IPS-NIHi7 (cell line): ENCODE measurements at regions not wholly inside any gene's neighbourhood (a gene's known extent, or its start where the extent isn't known, plus 50 kb on each side); places are given as distances from the start of the nearest gene placed in this dataset.

Experiments used
- DNase-seq: peaks from one replicate; pipeline ENCODE4 v3.0.0; 2012; ENCODE audit warnings: mixed read lengths; ENCODE audit errors: extremely low spot score

DNA sequence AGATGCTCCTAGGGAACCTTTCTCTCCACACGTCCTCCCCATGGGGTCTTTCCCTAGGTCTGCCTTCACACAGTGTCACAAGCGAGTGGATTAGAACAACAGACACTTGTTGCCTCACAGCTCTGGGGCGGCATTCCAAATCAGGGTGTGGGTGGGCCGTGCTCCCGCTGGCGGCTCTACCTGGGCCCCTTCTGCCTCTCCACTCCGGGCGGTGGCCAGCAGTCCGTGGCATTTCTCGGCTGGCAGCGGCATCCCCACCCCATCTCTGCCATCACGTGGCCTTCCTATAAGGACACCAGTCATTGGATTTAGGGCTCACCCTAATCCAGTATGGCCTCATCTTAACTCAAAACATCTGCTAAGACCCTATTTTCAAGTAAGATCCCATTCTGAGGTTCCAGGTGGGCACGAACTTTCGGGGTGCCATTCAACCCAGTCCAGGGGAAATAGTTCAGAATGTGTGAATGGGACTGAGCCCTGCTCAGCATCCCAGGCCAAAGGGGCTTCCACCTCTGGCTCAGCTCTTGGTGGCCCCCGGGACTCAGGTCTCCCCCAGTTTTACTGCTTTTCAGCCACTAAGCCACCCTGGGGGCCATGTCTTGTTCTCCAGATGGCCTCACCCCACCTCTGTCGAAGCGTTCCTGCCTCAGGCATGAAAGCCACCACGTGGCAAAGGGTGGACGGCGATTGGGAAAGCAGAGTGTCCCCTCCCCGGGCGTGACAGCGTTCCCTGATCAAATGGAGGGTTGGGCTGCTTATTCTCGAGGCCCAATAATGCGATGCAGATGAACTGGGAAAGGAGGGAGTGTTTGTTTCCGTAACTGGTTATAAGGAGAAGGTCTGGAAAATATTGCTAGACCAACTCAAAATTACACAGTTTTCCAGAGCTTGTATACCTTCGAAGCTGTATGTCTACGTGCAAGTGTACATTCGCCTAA lies 350.0 kb downstream of the GLRX3 start:
- no peak for DNase-seq

DNA sequence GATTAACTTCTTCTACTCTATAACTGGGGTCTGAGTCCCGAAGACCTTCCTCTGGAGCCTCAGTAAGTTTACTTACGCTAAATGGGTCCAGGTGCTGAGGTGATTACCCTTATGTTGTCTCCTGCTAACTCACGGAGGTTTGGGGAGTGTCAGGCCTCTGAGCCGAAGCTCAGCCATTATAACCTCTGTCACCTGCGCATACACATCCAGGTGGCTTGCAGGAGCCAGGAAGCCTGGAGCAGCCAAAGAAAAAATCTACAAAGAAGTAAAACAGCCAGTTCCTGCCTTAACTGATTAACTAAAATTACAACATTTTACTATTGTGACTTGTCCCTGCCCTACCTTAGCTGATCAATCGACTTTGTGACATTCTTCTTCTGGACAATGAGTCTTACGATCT lies 350.7 kb downstream of the GLRX3 start:
- DNase-seq: no peak

DNA sequence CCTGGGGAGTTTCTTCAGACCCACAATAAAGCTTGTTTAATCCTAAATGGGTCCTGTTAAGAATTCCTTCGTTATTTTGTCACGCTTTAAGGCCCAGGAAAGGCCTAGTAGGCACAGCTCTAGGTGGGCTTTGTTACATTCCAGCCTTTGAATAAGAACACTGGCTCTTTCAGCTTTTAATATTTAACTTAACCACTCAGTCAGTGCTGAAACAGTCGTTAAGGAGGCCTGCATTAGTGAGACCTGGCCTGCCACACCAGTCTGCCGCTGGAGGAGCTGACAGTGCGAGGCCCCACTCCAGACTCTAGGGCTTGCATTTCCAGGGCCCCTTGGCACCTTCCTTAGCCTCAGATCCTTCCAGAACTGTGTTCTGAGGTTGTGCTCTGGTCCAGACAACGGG lies 351.4 kb downstream of the GLRX3 start:
- no peak for DNase-seq

DNA sequence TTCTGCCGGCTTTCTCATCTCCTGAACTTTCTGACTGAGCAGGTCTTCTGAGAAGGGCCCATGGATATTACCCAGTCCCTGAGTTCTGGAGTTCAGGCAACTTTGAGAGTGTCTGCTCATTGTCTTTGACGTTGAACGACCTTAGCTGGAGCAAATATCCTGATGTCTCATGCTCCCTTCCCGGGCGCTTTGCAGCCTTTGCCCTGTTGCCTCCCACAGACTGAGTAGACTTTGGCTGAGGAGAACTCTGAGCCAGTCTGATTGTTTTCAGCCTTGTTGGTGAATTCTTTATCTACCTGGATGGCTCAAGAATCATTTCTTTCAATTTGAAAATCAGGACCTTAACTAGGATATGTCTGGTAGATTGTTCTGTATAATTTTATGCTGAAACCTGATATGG lies 353.7 kb downstream of the GLRX3 start:
- no peak for DNase-seq

DNA sequence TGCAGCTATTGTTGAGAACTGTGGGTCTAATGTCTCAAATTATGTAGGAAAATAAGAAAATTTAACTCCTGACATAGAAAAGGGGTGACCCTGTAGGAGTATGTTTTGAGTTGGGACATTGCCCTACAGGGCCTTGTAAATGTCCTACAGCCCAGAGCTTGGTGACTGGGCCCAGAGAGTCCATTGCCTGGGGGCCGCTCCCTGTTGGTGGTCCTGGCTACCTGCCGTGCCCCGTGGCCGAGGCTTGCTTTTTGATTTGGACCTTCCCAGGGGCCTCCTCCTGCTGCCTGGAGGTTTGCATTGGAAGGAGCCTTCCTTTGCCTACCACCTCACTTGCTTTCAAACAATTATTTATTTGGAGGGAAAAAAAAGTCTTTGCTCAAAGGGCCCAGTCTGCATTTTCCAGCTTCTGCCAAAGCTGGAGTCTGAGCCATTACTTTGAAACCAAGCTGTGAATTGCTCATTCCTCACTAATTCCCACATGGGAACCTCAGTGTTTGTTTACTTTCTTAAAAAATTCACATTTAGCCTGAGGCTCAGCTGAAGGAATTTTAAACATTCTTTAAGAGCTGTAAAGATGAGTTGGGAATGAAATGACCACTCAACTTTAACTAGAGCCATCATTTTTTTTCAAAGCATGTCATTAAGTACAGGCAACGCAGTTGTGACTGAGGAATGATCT lies 355.0 kb downstream of the GLRX3 start:
- no peak for DNase-seq

DNA sequence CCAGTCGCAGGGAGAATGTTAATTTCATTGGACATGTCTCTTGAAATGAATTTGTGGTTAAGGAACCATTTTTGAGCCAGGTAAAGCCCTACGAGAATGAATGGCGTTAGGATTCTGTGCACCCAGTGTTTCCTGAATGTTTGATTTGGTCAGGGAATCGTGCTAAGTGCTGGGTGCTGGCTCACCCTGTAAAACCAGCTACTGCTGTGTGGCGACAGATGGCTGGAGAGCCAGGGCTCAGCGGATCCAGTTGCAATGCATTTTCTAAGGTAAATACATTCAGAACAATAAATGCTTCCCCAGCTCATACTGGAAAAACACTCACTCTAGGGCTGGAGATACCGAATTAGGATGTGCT lies 355.5 kb downstream of the GLRX3 start:
- no peak for DNase-seq

DNA sequence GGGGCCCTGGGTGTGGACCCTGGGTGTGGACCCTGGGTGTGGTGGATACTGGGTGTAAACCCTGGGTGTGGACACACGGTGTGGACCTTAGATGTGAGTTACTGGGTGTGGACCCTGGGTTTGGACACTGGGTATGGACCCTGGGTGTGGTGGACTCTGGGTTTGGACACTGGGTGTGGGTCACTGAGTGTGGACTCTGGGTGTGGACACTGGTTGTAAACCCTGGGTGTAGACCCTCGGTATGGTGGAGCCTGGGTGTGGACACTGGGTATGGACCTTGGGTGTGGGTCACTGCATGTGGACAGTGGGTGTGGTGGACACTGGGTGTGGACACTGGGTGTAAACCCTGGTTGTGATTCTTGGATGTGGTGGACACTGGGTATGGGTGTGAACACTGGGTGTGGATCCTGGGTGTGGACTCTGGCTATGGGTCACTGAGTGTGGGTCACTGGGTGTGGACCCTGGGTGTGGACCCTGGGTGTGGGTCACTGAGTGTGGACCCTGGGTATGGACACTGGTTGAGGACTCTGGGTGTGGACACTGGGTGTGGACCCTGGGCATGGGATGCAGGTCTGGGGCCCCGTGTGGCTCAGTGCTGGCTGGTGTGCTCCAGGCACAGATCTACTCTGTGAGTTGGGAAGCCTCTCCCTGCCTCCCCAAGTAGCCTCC lies 356.2 kb downstream of the GLRX3 start:
- no peak for DNase-seq

DNA sequence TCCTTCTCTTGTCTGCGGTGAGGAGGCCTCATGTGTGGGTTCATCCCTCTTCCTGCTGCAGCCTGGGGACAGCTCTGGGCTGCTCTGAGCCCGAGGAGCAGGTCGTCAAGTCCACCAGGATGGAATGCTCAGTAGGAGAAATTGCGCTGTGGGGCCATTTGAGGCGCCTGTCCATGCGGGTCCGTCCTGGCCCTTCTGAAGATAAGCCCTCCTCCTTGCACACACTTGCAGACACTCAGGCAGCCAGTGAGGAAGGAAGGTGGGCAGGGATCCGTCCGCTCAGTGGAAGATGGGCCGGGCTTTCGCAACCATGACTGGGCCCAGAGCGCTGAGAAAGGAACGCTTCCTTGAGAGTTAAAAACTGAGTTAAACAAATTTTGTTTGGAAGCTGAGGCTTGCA lies 356.8 kb downstream of the GLRX3 start:
- DNase-seq: no peak

DNA sequence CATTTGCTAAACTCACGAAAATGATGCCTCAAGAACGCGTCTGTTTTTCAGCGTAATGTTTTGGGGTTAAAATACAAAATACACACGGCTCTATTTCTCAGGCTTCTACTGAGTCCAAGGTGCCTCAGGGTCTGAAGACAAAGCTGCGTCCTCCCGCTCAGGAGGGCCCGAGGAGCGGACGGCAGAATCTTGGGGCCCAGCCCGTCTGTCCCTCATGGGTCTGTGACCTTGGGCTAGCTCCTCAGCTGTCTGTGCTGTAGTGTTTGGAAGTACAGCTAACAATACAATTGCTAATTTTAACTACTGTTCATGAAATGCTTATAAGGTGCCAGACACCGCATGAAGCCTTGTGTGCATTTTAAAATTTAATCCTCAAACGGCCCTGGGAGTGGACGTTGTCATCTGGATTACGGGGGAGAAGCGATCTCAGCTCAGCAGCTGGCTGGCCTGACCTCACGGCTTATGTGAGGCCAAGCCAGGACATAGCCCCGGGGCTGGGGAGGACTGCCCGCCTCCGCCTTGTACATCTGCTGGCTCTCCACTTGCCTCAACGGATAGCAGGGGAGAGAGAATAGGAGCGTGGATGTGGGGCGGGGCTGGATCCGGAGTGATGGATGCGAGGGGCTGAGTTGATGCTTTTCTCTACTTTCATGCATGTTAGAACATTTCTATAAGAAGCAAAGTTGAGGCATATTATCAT lies 357.4 kb downstream of the GLRX3 start:
- no peak for DNase-seq

DNA sequence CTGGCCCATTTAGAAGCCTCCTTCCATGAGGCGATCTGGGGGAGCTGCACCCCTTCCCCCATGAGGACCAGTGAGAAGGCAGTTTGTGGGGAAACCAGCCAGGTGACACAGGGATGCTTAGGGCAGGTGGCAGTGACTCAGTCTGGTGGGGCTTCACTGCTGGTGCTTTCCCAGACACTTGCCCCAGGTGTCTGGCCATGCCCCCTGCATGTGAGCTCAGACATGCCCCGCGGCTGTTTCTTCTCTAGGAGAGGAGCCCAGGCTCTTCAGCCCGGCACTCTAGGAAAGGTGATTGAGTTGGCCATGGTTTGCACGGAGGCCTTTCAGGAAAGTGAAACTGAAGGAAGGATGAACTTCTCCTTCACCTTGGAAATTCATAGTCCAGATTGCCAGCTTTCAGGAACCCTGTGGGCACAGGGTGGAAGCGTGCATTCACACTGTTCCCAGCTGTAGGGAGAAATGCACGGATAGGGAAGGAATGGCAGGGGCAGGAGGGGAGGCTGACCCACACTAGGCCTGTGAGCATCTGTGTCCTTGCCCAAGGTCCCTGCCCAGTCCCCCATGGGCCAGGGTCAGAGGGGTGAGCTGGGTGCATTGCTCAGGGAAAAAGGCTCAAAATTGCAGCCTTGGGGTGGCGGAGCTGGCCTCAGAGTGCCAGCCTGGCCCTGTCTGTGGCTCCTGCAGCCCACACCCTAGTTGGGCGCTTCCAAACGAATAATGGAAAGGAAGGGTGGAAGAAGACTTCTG lies 359.1 kb downstream of the GLRX3 start:
- no peak for DNase-seq

DNA sequence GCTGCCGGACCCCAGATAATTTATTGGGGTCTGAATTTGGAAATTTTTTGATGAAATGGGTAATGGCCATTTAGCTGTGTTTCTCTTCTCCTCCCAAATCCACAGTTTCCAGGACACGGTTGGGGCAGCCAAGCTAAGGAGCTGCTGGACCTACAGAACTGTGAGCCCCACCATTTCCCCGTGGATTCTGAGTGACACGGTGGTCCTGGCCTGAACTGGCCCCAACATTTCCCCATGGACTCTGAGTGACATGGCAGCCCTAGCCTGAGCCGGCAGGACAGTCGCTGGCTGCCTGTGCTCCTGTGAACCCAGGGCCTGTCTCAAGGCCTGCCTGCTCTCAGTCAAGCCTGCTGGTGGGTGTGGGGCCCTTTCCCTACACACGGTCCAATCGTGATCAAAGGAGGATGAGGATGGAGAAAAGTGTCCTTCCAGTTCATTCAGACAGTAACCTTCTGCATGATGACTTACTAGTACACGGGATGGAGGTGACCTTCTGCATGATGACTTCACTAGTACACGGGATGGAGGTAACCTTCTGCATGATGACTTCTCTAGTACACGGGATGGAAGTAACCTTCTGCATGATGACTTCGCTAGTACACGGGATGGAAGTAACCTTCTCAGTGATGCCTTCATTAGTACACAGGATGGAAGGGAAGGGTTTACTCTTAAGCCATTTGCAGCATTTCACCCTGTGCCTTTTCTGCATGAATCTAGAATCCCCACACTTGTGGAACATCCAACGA lies 359.9 kb downstream of the GLRX3 start:
- DNase-seq: no peak

DNA sequence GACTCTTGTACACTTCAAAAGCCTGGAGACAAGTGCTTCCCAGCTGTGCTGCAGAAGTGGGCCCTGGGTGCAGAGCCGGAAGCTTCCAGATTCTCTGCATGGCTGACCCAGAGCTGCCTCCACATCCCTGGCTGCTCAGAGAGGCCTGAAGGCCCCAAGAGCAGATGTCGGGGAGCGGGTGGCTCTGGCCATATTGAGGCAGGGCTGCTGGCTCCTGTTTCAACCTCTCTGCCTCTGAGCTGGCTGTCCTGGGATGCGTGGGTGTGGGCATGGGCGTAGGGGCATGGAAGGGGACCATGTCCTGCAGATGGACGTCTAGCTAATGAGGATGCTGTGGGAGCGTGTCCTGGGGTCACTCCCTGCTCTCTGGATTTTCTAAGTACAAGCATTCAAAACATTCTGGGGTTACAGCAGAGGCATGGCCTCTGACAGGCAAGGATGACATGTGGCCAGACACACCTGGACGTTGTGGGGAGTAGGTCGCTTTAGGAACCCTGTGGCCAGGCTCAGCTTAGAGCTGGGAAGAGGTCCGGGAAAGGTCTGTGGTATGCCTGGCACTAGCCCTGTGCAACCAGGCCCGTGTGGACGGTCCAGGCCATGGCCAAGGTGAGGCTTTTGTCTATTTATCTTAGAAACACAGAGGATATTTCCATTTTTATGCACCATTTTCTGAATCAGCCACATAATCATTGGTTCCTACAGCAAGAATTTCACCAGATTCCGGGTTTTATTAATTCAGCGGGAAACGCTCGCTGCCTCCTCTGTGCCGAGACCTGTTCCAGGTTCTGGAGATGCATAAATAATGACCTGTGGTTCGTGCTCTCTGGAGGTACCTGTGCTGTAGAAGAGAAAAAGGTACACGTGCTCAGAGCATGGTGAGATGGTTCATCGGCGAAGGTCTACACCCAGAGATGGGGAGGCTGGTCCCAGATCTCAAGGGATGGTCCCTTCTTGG lies 361.1 kb downstream of the GLRX3 start:
- DNase-seq: no peak

DNA sequence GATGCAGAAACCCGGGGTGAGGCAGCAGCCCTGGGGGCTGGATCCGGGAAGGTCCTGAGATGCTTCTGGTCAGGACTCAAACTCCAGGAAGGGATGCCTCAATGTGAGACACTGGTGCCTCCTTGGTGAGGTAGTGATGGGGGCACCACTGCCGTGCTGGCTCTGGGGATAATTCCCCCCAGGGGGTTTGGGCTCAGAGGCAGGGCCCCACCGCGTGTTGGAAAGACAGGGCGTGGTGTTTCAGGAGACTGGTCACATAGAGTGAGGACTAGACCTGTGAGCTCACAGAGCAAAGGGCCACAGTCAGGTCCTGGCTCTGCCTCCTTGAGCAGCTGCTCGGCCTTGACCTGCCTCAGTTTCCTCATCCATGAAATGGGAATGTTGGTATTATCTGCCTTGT lies 361.9 kb downstream of the GLRX3 start:
- DNase-seq: no peak

DNA sequence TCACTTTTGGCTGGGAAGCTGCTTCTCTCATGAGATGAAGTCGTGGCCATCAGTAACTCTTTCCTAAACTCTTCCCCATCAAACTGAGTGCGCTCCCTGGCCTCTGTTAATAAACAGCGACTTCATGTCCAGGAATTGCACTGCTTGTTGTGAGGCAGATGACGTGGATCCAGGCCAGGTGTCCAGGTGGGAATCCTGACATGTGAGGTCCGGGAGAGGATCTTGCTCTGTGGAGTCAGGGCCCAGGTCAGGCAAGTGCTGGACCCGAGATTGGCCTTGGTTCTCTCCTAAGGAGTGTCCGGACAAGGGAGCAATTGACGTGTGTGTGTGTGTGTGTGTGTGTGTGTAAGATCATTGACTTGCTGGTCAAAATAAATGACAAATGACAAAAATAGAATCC lies 362.7 kb downstream of the GLRX3 start:
- DNase-seq: no peak

DNA sequence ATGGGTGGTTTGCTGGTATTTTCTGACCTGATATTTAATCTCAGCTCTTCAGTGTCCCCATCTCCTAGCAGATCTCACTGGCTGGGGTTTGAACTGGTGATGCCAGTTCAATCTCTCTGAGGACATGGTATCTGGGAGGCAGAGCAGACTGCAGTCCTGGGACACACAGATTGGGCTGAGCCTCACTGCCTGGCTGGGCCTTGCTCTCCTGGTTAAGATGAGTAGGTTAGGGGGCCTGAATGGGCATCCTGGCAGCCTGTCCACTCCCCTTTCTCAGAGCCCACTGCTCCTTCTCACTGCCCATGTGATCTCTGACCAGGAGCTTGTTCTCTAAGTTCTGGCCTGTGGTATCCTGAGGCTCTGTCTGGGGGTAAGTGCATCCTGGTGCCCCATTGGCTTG lies 363.4 kb downstream of the GLRX3 start:
- DNase-seq: no peak

DNA sequence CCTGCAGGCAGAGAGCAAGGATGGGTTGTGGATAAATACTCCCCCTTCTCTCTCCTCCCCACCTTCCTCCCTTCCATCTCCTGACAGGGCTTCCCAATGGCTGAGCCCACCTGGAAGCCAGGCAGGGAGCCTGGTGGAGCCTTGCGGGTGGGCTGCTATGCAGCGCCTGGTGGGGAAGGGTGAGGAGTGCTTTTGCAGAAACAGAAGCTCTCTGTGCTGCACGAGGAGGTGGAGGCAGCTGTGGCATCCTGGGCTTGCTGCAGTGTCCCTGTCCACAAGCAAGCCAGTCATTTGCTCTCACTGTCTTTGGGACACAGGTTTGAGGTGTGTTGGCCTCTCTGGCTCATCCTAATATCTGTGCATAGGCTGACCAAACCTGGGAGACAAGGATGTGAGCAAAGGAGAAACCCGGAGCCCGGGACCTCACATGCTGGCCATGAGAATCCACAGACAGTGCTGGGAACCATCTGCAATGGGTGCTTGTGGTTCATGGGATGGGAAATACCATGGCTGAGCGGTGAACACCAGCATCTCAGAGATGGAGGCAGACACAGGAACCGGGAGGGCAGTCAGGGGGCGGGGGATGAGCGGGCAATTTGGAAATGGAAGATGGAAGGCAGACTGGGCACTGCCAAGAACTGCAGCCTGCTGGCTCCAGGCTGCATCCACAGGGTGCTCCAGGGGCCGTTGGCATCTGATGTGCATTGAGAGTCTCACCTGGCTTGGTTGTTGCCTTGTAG lies 364.2 kb downstream of the GLRX3 start:
- no peak for DNase-seq

DNA sequence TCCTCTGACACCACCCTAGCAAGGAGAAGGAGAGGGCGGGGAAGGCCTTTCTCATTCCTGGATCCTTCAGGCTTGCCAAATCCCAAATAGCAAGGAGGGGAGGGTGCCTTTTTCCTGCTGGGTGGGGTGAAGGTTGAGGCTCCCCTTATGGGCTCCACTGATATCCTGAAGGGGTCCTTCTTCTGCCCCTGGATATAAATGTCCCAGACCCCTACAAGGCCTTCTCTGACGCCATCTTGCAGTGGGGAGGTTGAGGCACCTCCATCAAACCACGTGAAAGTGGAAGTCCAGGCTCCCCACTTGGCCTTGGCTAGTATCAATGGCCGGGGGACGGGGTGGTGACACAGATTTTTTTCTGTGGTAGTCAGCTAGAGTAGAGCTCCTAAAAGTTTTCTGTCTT lies 371.3 kb downstream of the GLRX3 start:
- no peak for DNase-seq

DNA sequence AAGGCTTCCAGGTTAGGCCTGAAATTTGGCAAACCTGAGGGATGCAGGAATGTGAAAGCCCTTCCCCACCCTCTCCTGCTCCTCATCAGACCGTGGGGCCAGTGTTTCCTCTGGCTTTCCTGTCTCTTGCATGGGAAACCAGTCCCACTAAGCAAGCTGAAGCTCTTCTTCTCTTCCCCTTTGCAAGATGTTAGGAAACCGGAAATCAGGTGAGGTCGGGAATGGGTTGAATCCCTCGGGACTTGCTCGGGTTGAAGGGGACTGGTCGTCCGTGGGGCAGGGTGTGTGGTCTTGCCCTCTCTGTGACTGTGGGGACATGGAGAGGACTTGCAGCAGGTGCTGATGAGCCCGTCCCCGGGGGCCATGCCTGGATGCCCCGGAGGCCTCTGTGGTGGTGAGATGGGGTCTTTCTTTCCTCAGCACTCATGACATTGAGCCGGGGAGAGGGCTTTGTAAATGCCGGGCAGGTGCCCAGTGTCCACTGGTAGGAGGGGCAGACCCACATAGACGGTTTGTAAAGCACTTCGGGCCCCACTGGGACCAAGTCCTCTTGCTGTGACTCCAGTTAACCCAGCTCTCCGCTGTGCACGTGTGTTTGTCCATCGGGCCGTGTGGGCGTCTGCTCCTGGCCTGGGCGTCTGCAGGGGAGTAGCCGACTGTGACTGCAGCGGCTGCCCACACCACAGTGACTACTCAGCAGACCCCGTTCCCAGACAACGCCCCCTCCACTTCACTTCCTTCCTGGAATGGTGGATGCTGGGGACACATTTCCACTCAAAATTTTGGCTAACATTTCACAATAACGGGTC lies 373.9 kb downstream of the GLRX3 start:
- DNase-seq: no peak
